Hepatic stellate cell (primary cell): ENCODE measurements at regions not wholly inside any gene's neighbourhood (a gene's known extent, or its start where the extent isn't known, plus 50 kb on each side); places are given as distances from the start of the nearest gene placed in this dataset.
"Not testable (repeated sequence)": the region's sequence is repeated elsewhere in the genome, so short reads cannot be mapped to it uniquely, and the experiment has no call there.

Experiments
- DNase-seq: peaks from one replicate; pipeline ENCODE4 v3.0.0; 2011; ENCODE audit warnings: low spot score

GRCh38 chr7:13581097-13581496 lies 408.4 kb downstream of the ETV1 start:
- DNase-seq, result no peak

- DNase-seq, result no peak
Observed at GRCh38 chr7:13593854-13594253, 395.6 kb downstream of the ETV1 start.

- DNase-seq, result no peak
Observed at GRCh38 chr7:13602036-13602435, 387.4 kb downstream of the ETV1 start.

GRCh38 chr7:13603016-13603415 lies 386.4 kb downstream of the ETV1 start:
- DNase-seq, result no peak

- no peak for DNase-seq
Observed at GRCh38 chr7:13603661-13604060, 385.8 kb downstream of the ETV1 start.

- DNase-seq, result no peak
Observed at GRCh38 chr7:13604178-13604577, 385.3 kb downstream of the ETV1 start.

GRCh38 chr7:13610372-13610771 lies 379.1 kb downstream of the ETV1 start:
- no peak for DNase-seq

GRCh38 chr7:13615679-13616078 lies 373.8 kb downstream of the ETV1 start:
- no peak for DNase-seq

GRCh38 chr7:13627455-13627854 lies 362.0 kb downstream of the ETV1 start:
- no peak for DNase-seq

- DNase-seq, result peak; percentile 12
Observed at GRCh38 chr7:13628239-13629001, 361.0 kb downstream of the ETV1 start.

GRCh38 chr7:13631207-13632049 lies 358.0 kb downstream of the ETV1 start:
- not testable (repeated sequence) for DNase-seq

- DNase-seq, result no peak
Observed at GRCh38 chr7:13633857-13634256, 355.6 kb downstream of the ETV1 start.

GRCh38 chr7:13639396-13639795 lies 350.1 kb downstream of the ETV1 start:
- no peak for DNase-seq

GRCh38 chr7:13641714-13642113 lies 347.8 kb downstream of the ETV1 start:
- DNase-seq, result no peak

GRCh38 chr7:13651167-13651566 lies 338.3 kb downstream of the ETV1 start:
- no peak for DNase-seq

GRCh38 chr7:13656330-13656729 lies 333.1 kb downstream of the ETV1 start:
- no peak for DNase-seq

- DNase-seq, result no peak
Observed at GRCh38 chr7:13673290-13673689, 316.2 kb downstream of the ETV1 start.

- no peak for DNase-seq
Observed at GRCh38 chr7:13682626-13683025, 306.8 kb downstream of the ETV1 start.

- no peak for DNase-seq
Observed at GRCh38 chr7:13687500-13687899, 302.0 kb downstream of the ETV1 start.

GRCh38 chr7:13692548-13692947 lies 296.9 kb downstream of the ETV1 start:
- DNase-seq, result no peak

GRCh38 chr7:13702251-13702650 lies 287.2 kb downstream of the ETV1 start:
- no peak for DNase-seq

GRCh38 chr7:13708670-13709069 lies 280.8 kb downstream of the ETV1 start:
- no peak for DNase-seq

GRCh38 chr7:13713092-13713491 lies 276.4 kb downstream of the ETV1 start:
- DNase-seq, result no peak
